ENCODE measurements at regions not wholly inside any gene's neighbourhood (a gene's known extent, or its start where the extent isn't known, plus 50 kb on each side); places are given as distances from the start of the nearest gene placed in this dataset.

- no peak for TF ChIP-seq CTCF (IDR thresholded peaks at IDR 0.05; ENCODE audit: insufficient read depth, low read depth, low read length)
- no peaks in the 10 kb centered on the region for H3K27me3 ChIP-seq (ENCODE audit: control insufficient read depth, insufficient read depth, low read length)
- H3K4me3 ChIP-seq (ENCODE audit: low read depth, low read length) = no peak overlapping the region
- H3K36me3 ChIP-seq (ENCODE audit: control insufficient read depth, insufficient read depth, low read length) = no peaks in the 10 kb centered on the region
- ChIA-PET POLR2A (no interaction called here), CTCF (no interaction called here)
- DNase-seq (ENCODE audit: low read depth) = no peak
Observed at GRCh38 chr7:46454816-46455215, 533.7 kb upstream of the IGFBP3 start.

GRCh38 chr7:46452561-46453135 is 531.6 kb upstream of the IGFBP3 start:
- ChIA-PET CTCF (no interaction called here), POLR2A (no interaction called here)
- no peak for DNase-seq (ENCODE audit: low read depth)
- Histone ChIP-seq H3K27me3 (ENCODE audit: control insufficient read depth, insufficient read depth, low read length) (no peaks in the 10 kb centered on the region), H3K36me3 (ENCODE audit: control insufficient read depth, insufficient read depth, low read length) (no peaks in the 10 kb centered on the region), H3K4me3 (ENCODE audit: low read depth, low read length) (no peak overlapping the region)
- TF ChIP-seq CTCF (IDR thresholded peaks at IDR 0.05; ENCODE audit: insufficient read depth, low read depth, low read length) = no peak

- H3K27me3 ChIP-seq (ENCODE audit: control insufficient read depth, insufficient read depth, low read length) = no peaks in the 10 kb centered on the region
- POLR2A ChIA-PET = no interaction called here
- no peak for TF ChIP-seq CTCF (IDR thresholded peaks at IDR 0.05; ENCODE audit: insufficient read depth, low read depth, low read length)
- DNase-seq (ENCODE audit: low read depth) = no peak
- H3K4me3 ChIP-seq (ENCODE audit: low read depth, low read length) = no peak overlapping the region
- CTCF ChIA-PET = no interaction called here
- no peaks in the 10 kb centered on the region for H3K36me3 ChIP-seq (ENCODE audit: control insufficient read depth, insufficient read depth, low read length)
Observed at GRCh38 chr7:46451846-46452245, 530.8 kb upstream of the IGFBP3 start.

- CTCF ChIA-PET = no interaction called here
- DNase-seq (ENCODE audit: low read depth) = no peak
Observed at GRCh38 chr7:46450886-46451285, 529.8 kb upstream of the IGFBP3 start.

GRCh38 chr7:46450425-46450824 is 529.4 kb upstream of the IGFBP3 start:
- no peaks in the 10 kb centered on the region for H3K27me3 ChIP-seq (ENCODE audit: control insufficient read depth, insufficient read depth, low read length)
- ChIA-PET POLR2A (no interaction called here), CTCF (no interaction called here)
- no peak overlapping the region for H3K4me3 ChIP-seq (ENCODE audit: low read depth, low read length)
- TF ChIP-seq CTCF (IDR thresholded peaks at IDR 0.05; ENCODE audit: insufficient read depth, low read depth, low read length) = no peak
- DNase-seq (ENCODE audit: low read depth) = no peak
- H3K36me3 ChIP-seq (ENCODE audit: control insufficient read depth, insufficient read depth, low read length) = no peaks in the 10 kb centered on the region

More at GRCh38 chr7:46450886-46451285, 529.8 kb upstream of the IGFBP3 start:
- Histone ChIP-seq H3K36me3 (ENCODE audit: control insufficient read depth, insufficient read depth, low read length) (no peaks in the 10 kb centered on the region), H3K4me3 (ENCODE audit: low read depth, low read length) (no peak overlapping the region), H3K27me3 (ENCODE audit: control insufficient read depth, insufficient read depth, low read length) (no peaks in the 10 kb centered on the region)
- TF ChIP-seq CTCF (IDR thresholded peaks at IDR 0.05; ENCODE audit: insufficient read depth, low read depth, low read length) = no peak
- POLR2A ChIA-PET = no interaction called here
